HepG2 (cell line): ENCODE measurements at regions not wholly inside any gene's neighbourhood (a gene's known extent, or its start where the extent isn't known, plus 50 kb on each side); places are given as distances from the start of the nearest gene placed in this dataset.

ENCODE experiments used
- ATAC-seq: fragments of 200-7000 bp; cut with Tn5 transposase; 3 replicates; pipeline ENCODE4 v1.9.1; 2020; ENCODE audit warnings: mild to moderate bottlenecking, moderate library complexity
- BruUV-seq: library from RNA; stranded (reverse); fragments of 400-500 nt; replicated peaks from 2 replicates; lab custom pipeline; 2021; lab: Mats Ljungman, UMichigan
- CTCF ChIA-PET: fragments of 300-600 bp; formaldehyde crosslinking; extraction: SDS; loops from one replicate; lab custom pipeline; 2021; ENCODE audit warnings: low total read pairs, inconsistent platforms, low intra/inter-chr PET ratio; lab: Yijun Ruan, JAX
- POLR2A ChIA-PET: fragments of 350-600 bp; sonication (Branson Sonifier 250); formaldehyde crosslinking; loops from one replicate; lab custom pipeline; 2020; ENCODE audit warnings: antibody characterized with exemption, inconsistent platforms; lab: Yijun Ruan, JAX
- DNase-seq: peaks from one replicate; pipeline ENCODE4 v3.0.0-alpha.2; 2015; ENCODE audit warnings: low spot score
- FAIRE-seq: peaks from 3 replicates; lab custom pipeline; 2011; peaks lifted over from hg19 to GRCh38; lab: Jason Lieb, UNC
- H2AFZ ChIP-seq: one replicate; pipeline ENCODE4 v1.6.1; 2011; ENCODE audit warnings: low read length, inconsistent platforms
- H3K27ac ChIP-seq: fragments of 300-600 bp; 3 replicates; pipeline ENCODE4 v1.8.0; 2011; ENCODE audit warnings: mixed run types, mild to moderate bottlenecking, mixed read lengths, low read length, inconsistent platforms; ENCODE audit not compliant: insufficient read depth; ENCODE audit errors: extremely low read length
- H3K27me3 ChIP-seq, 2 experiments: fragments of 200-600 bp in 1 of 2; 2 replicates in 1 of 2; 3 replicates in 1 of 2; pipeline versions ENCODE4 v1.6.0 to v1.8.0; 2011; ENCODE audit warnings: low read length in 2 of 2, mild to moderate bottlenecking in 2 of 2, moderate library complexity in 2 of 2, inconsistent platforms in 1 of 2; ENCODE audit not compliant: insufficient read depth in 2 of 2, control insufficient read depth in 1 of 2
- H3K36me3 ChIP-seq, 2 experiments: fragments of 200-600 bp in 1 of 2; replicated peaks in 1 of 2; 2 replicates in 1 of 2; 3 replicates in 1 of 2; pipeline versions ENCODE4 v1.5.1 to v1.8.0; 2011; ENCODE audit warnings: low read length in 2 of 2, inconsistent platforms in 1 of 2; ENCODE audit not compliant: insufficient read depth in 2 of 2, control insufficient read depth in 1 of 2
- H3K4me1 ChIP-seq: 2 replicates; pipeline ENCODE4 v1.5.1; 2012; ENCODE audit warnings: low read length, inconsistent platforms; ENCODE audit not compliant: insufficient read depth
- H3K4me2 ChIP-seq: 2 replicates; pipeline ENCODE4 v1.6.0; 2011; ENCODE audit warnings: low read depth, low read length, inconsistent platforms
- H3K4me3 ChIP-seq, 3 experiments: fragments of 200-600 bp in 1 of 3; sonication (generic), shearing (Covaris generic) in 1 of 3; replicated peaks in 1 of 3; 2 replicates each; pipeline ENCODE4 v1.5.1; 2011 to 2016; ENCODE audit warnings: low read length in 3 of 3, inconsistent platforms in 2 of 3, low read depth in 2 of 3, mild to moderate bottlenecking in 2 of 3, control low read depth in 1 of 3, mixed read lengths in 1 of 3; ENCODE audit not compliant: insufficient read depth in 1 of 3
- H3K79me2 ChIP-seq: one replicate; pipeline ENCODE4 v1.6.1; 2011; ENCODE audit warnings: low read length, inconsistent platforms; ENCODE audit not compliant: insufficient read depth
- H3K9ac ChIP-seq: 2 replicates; pipeline ENCODE4 v1.6.0; 2011; ENCODE audit warnings: mild to moderate bottlenecking, low read depth, low read length, inconsistent platforms; ENCODE audit not compliant: insufficient read depth
- H3K9me3 ChIP-seq: 2 replicates; pipeline ENCODE4 v1.5.1; 2012; ENCODE audit warnings: mild to moderate bottlenecking, low read length
- H4K20me1 ChIP-seq: 2 replicates; pipeline ENCODE4 v1.6.0; 2011; ENCODE audit warnings: inconsistent platforms, mild to moderate bottlenecking, low read length, moderate library complexity; ENCODE audit not compliant: insufficient read depth
- CSRNP2 ChIP-seq: sonication (generic); formaldehyde crosslinking; conservative IDR thresholded peaks from 2 replicates; pipeline ENCODE4 v1.8.0; 2022; ENCODE audit warnings: low read depth, missing genetic modification reagents
- HNF4A ChIP-seq: sonication (generic); formaldehyde crosslinking; IDR thresholded peaks from 2 replicates; pipeline ENCODE4 v1.4.0; 2020; ENCODE audit warnings: missing genetic modification reagents
- MAFF ChIP-seq: IDR thresholded peaks from 2 replicates; pipeline ENCODE4 v1.6.1; 2011; ENCODE audit warnings: low read depth, low read length, improper control_type of control experiment
- REL ChIP-seq: sonication (generic); formaldehyde crosslinking; conservative IDR thresholded peaks from 2 replicates; pipeline ENCODE4 v1.8.0; 2022; ENCODE audit warnings: mild to moderate bottlenecking, missing genetic modification reagents, moderate library complexity
- SALL2 ChIP-seq: sonication (generic); formaldehyde crosslinking; IDR thresholded peaks from 2 replicates; pipeline ENCODE4 v1.8.1; 2023; ENCODE audit warnings: mild to moderate bottlenecking, missing genetic modification reagents, inconsistent platforms
- SMAD3 ChIP-seq: sonication (generic); formaldehyde crosslinking; IDR thresholded peaks from 2 replicates; pipeline ENCODE4 v1.4.0; 2020; ENCODE audit warnings: missing genetic modification reagents
- ZNF597 ChIP-seq: sonication (generic); formaldehyde crosslinking; IDR thresholded peaks from 2 replicates; pipeline ENCODE4 v1.5.0; 2020; ENCODE audit warnings: missing genetic modification reagents
- ZNF660 ChIP-seq: sonication (generic); formaldehyde crosslinking; IDR thresholded peaks from 2 replicates; pipeline ENCODE4 v1.5.1; 2020; ENCODE audit warnings: mild to moderate bottlenecking, low read depth, missing genetic modification reagents, borderline replicate concordance
- ZNF770 ChIP-seq: sonication (generic); formaldehyde crosslinking; IDR thresholded peaks from 2 replicates; pipeline ENCODE4 v1.5.0; 2020; ENCODE audit warnings: mild to moderate bottlenecking, missing genetic modification reagents
- WGBS: methylation state at CpG from one replicate; pipeline ENCODE4 v1.1.6; 2017; ENCODE audit warnings: low lambda C conversion rate; 5-methylcytosine and 5-hydroxymethylcytosine counted together
- in situ Hi-C: cut with HindIII; loops from 2 replicates; pipeline ENCODE4 v1.10.0; 2017; ENCODE audit warnings: low pct_unique_long_range_greater_than_20kb; ENCODE audit not compliant: extremely low pct_ligation_motif_present
- intact Hi-C: fragments of 100-400 bp; cut with micrococcal nuclease; formaldehyde crosslinking; loops from one replicate; pipeline ENCODE4 v1.10.0; 2022; ENCODE audit not compliant: unreplicated experiment
- TF ChIP-seq, protein P1 (sequence below): sonication (generic); formaldehyde crosslinking; IDR thresholded peaks from 2 replicates; pipeline ENCODE4 v1.4.0; 2020; ENCODE audit warnings: missing genetic modification reagents
- TF ChIP-seq, protein P2 (sequence below): sonication (generic); formaldehyde crosslinking; IDR thresholded peaks from 2 replicates; pipeline ENCODE4 v1.8.0; 2022; ENCODE audit warnings: missing genetic modification reagents, mild to moderate bottlenecking, moderate library complexity, borderline replicate concordance

DNA sequence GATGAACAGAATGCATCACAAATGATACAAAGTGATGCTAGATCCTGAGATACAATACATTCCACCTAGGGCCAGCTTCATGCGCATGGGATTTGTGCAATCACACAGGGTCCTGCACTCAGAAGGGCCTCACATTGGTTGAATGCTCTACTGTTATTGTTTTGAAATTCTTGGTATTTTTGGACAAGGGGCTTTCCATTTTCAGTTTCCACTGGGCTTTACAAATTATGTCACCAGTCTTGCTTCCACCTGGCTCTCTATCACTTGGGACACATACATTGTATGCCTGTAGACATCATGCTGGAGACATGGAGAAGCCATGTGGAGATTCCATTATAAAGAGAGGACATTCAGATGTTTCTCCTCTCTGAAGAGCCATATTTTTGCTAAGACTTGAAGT lies 155.8 kb downstream of the NAA11 start:
- Histone ChIP-seq H3K4me2 (no peak overlapping the region), H3K27me3 (no peaks in the 10 kb centered on the region), H2AFZ (no peak overlapping the region), H3K79me2 (no peaks in the 10 kb centered on the region), H3K4me3 (no peak overlapping the region), H3K4me1 (no peaks in the 10 kb centered on the region), H4K20me1 (no peaks in the 10 kb centered on the region), H3K27ac (no peak overlapping the region), H3K9me3 (no peaks in the 10 kb centered on the region), H3K36me3 (no peaks in the 10 kb centered on the region), H3K9ac (no peak overlapping the region)
- 100% methylated on average over 1 of the region's 1 CpG for WGBS
- ChIA-PET POLR2A (no interaction called here), CTCF (no interaction called here)
- FAIRE-seq (no peak), DNase-seq (no peak), ATAC-seq (no peak)
- BruUV-seq = no TSS peak
- intact Hi-C loops (no loop called here), in situ Hi-C loops (no loop called here)
- TF ChIP-seq HNF4A (CRISPR knock-in tag) (no peak), ZNF770 (CRISPR knock-in tag) (no peak), CSRNP2 (CRISPR knock-in tag) (no peak), ZNF660 (CRISPR knock-in tag) (no peak), MAFF (no peak), SMAD3 (CRISPR knock-in tag) (no peak), REL (CRISPR knock-in tag) (no peak), SALL2 (no peak), ZNF597 (CRISPR knock-in tag) (no peak)
- TF ChIP-seq, protein P1, sequence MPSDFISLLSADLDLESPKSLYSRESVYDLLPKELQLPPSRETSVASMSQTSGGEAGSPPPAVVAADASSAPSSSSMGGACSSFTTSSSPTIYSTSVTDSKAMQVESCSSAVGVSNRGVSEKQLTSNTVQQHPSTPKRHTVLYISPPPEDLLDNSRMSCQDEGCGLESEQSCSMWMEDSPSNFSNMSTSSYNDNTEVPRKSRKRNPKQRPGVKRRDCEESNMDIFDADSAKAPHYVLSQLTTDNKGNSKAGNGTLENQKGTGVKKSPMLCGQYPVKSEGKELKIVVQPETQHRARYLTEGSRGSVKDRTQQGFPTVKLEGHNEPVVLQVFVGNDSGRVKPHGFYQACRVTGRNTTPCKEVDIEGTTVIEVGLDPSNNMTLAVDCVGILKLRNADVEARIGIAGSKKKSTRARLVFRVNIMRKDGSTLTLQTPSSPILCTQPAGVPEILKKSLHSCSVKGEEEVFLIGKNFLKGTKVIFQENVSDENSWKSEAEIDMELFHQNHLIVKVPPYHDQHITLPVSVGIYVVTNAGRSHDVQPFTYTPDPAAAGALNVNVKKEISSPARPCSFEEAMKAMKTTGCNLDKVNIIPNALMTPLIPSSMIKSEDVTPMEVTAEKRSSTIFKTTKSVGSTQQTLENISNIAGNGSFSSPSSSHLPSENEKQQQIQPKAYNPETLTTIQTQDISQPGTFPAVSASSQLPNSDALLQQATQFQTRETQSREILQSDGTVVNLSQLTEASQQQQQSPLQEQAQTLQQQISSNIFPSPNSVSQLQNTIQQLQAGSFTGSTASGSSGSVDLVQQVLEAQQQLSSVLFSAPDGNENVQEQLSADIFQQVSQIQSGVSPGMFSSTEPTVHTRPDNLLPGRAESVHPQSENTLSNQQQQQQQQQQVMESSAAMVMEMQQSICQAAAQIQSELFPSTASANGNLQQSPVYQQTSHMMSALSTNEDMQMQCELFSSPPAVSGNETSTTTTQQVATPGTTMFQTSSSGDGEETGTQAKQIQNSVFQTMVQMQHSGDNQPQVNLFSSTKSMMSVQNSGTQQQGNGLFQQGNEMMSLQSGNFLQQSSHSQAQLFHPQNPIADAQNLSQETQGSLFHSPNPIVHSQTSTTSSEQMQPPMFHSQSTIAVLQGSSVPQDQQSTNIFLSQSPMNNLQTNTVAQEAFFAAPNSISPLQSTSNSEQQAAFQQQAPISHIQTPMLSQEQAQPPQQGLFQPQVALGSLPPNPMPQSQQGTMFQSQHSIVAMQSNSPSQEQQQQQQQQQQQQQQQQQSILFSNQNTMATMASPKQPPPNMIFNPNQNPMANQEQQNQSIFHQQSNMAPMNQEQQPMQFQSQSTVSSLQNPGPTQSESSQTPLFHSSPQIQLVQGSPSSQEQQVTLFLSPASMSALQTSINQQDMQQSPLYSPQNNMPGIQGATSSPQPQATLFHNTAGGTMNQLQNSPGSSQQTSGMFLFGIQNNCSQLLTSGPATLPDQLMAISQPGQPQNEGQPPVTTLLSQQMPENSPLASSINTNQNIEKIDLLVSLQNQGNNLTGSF = no peak
- TF ChIP-seq, protein P2, sequence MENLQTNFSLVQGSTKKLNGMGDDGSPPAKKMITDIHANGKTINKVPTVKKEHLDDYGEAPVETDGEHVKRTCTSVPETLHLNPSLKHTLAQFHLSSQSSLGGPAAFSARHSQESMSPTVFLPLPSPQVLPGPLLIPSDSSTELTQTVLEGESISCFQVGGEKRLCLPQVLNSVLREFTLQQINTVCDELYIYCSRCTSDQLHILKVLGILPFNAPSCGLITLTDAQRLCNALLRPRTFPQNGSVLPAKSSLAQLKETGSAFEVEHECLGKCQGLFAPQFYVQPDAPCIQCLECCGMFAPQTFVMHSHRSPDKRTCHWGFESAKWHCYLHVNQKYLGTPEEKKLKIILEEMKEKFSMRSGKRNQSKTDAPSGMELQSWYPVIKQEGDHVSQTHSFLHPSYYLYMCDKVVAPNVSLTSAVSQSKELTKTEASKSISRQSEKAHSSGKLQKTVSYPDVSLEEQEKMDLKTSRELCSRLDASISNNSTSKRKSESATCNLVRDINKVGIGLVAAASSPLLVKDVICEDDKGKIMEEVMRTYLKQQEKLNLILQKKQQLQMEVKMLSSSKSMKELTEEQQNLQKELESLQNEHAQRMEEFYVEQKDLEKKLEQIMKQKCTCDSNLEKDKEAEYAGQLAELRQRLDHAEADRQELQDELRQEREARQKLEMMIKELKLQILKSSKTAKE (CRISPR knock-in tag) = no peak
